Caco-2 (cell line): ENCODE measurements at regions not wholly inside any gene's neighbourhood (a gene's known extent, or its start where the extent isn't known, plus 50 kb on each side); places are given as distances from the start of the nearest gene placed in this dataset.

Experiments used
- BruUV-seq: library from RNA; stranded (reverse); fragments of 400-500 nt; replicated peaks from 2 replicates; lab custom pipeline; 2021; lab: Mats Ljungman, UMichigan
- CTCF ChIA-PET: fragments of 300-600 bp; sonication (Branson Sonifier 250); formaldehyde crosslinking; loops from one replicate; lab custom pipeline; 2022; ENCODE audit warnings: antibody characterized with exemption; lab: Charles Lee
- POLR2A ChIA-PET: fragments of 300-600 bp; sonication (Branson Sonifier 250); formaldehyde crosslinking; loops from one replicate; lab custom pipeline; 2022; ENCODE audit warnings: antibody characterized with exemption; lab: Charles Lee
- DNase-seq, 2 experiments: peaks; one replicate each; pipeline versions ENCODE4 v3.0.0 to v3.0.0-alpha.2; 2020 to 2022
- H3K27me3 ChIP-seq: replicated peaks from 2 replicates; pipeline ENCODE4 v1.6.0; 2011; ENCODE audit warnings: low read length; ENCODE audit not compliant: control insufficient read depth, insufficient read depth
- H3K36me3 ChIP-seq: 2 replicates; pipeline ENCODE4 v1.5.1; 2011; ENCODE audit warnings: low read length; ENCODE audit not compliant: control insufficient read depth, insufficient read depth
- H3K4me1 ChIP-seq: fragments of 250-450 bp; sonication (Bioruptor Pico); 2 replicates; pipeline ENCODE4 v1.5.1; 2020; ENCODE audit warnings: mild to moderate bottlenecking
- H3K4me3 ChIP-seq: 2 replicates; pipeline ENCODE4 v1.5.1; 2011; ENCODE audit warnings: low read depth, mild to moderate bottlenecking, control low read depth, low read length
- H3K9me3 ChIP-seq: fragments of 250-450 bp; sonication (Bioruptor Pico); 2 replicates; pipeline ENCODE4 v1.5.1; 2020; ENCODE audit warnings: mild to moderate bottlenecking, moderate library complexity
- H3K27ac Mint-ChIP-seq: one replicate; pipeline ENCODE4 v1.8.0; 2022; ENCODE audit warnings: mixed read lengths; ENCODE audit not compliant: unreplicated experiment
- H3K27me3 Mint-ChIP-seq: one replicate; pipeline ENCODE4 v1.8.0; 2022; ENCODE audit warnings: mixed read lengths; ENCODE audit not compliant: insufficient read depth, unreplicated experiment
- H3K36me3 Mint-ChIP-seq: one replicate; pipeline ENCODE4 v1.8.0; 2022; ENCODE audit warnings: mild to moderate bottlenecking, mixed read lengths; ENCODE audit not compliant: insufficient read depth, unreplicated experiment
- H3K4me1 Mint-ChIP-seq: one replicate; pipeline ENCODE4 v1.8.0; 2022; ENCODE audit warnings: low read depth, mixed read lengths; ENCODE audit not compliant: unreplicated experiment
- H3K4me3 Mint-ChIP-seq: one replicate; pipeline ENCODE4 v1.8.0; 2022; ENCODE audit warnings: mild to moderate bottlenecking, moderate library complexity, mixed read lengths; ENCODE audit not compliant: unreplicated experiment
- H3K9me3 Mint-ChIP-seq: one replicate; pipeline ENCODE4 v1.8.0; 2022; ENCODE audit warnings: mixed read lengths; ENCODE audit not compliant: unreplicated experiment
- CTCF ChIP-seq, 2 experiments: fragments of 200-600 bp in 1 of 2; IDR thresholded peaks; 1 replicate in 1 of 2; 2 replicates in 1 of 2; pipeline versions ENCODE4 v1.5.1 to v1.8.0; 2011 to 2022; ENCODE audit warnings: antibody characterized with exemption in 1 of 2, control low read depth in 1 of 2, inconsistent platforms in 1 of 2, low read depth in 1 of 2, low read length in 1 of 2, mild to moderate bottlenecking in 1 of 2, moderate library complexity in 1 of 2; ENCODE audit not compliant: insufficient read depth in 1 of 2, severe bottlenecking in 1 of 2, unreplicated experiment in 1 of 2
- intact Hi-C: fragments of 100-400 bp; cut with micrococcal nuclease; formaldehyde crosslinking; loops from one replicate; pipeline ENCODE4 v1.10.0; 2022; ENCODE audit not compliant: unreplicated experiment

GRCh38 chr13:87198371-87198770 lies 472.8 kb upstream of the SLITRK5 start:
- no peaks in the 10 kb centered on the region for H3K36me3 Mint-ChIP-seq
- ChIA-PET CTCF (no interaction called here), POLR2A (no interaction called here)
- no peak for DNase-seq
- no TSS peak for BruUV-seq
- intact Hi-C loops = no loop called here
- no peak overlapping the region for H3K27ac Mint-ChIP-seq
- no peak overlapping the region for H3K4me3 ChIP-seq
- no peaks in the 10 kb centered on the region for H3K4me1 Mint-ChIP-seq
- H3K27me3 ChIP-seq = no peaks in the 10 kb centered on the region
- peaks cover 2% of the 10 kb centered on the region for H3K27me3 Mint-ChIP-seq
- H3K4me3 Mint-ChIP-seq = no peak overlapping the region
- no peaks in the 10 kb centered on the region for H3K4me1 ChIP-seq
- no peak for TF ChIP-seq CTCF (IDR thresholded peaks at IDR 0.05; ENCODE audit: insufficient read depth in 1 of 2, low read depth in 1 of 2, low read length in 1 of 2, severe bottlenecking in 1 of 2, unreplicated experiment in 1 of 2)
- no peaks in the 10 kb centered on the region for H3K9me3 ChIP-seq
- H3K9me3 Mint-ChIP-seq = no peaks in the 10 kb centered on the region
- H3K36me3 ChIP-seq = no peaks in the 10 kb centered on the region

- Mint-ChIP-seq H3K27ac (no peak overlapping the region), H3K27me3 (no peaks in the 10 kb centered on the region), H3K4me3 (no peak overlapping the region), H3K9me3 (no peaks in the 10 kb centered on the region), H3K36me3 (no peaks in the 10 kb centered on the region), H3K4me1 (no peaks in the 10 kb centered on the region)
- no peak for TF ChIP-seq CTCF (IDR thresholded peaks at IDR 0.05; ENCODE audit: insufficient read depth in 1 of 2, low read depth in 1 of 2, low read length in 1 of 2, severe bottlenecking in 1 of 2, unreplicated experiment in 1 of 2)
- Histone ChIP-seq H3K36me3 (no peaks in the 10 kb centered on the region), H3K27me3 (no peaks in the 10 kb centered on the region), H3K9me3 (no peaks in the 10 kb centered on the region), H3K4me1 (no peaks in the 10 kb centered on the region), H3K4me3 (no peak overlapping the region)
- intact Hi-C loops = no loop called here
- DNase-seq = no peak
- CTCF ChIA-PET = interaction anchor here (0.7 kb wide), 1 partner anchor 68 kb away, joined by 3 read pairs; no protein-coding TSS in a partner anchor
- POLR2A ChIA-PET = no interaction called here
- BruUV-seq = no TSS peak
These were observed 464.5 kb upstream of the SLITRK5 start for GRCh38 chr13:87206708-87207107.

GRCh38 chr13:87207280-87208003 lies 463.7 kb upstream of the SLITRK5 start:
- no TSS peak for BruUV-seq
- no peak overlapping the region for H3K27ac Mint-ChIP-seq
- H3K9me3 Mint-ChIP-seq = no peaks in the 10 kb centered on the region
- H3K36me3 ChIP-seq = no peaks in the 10 kb centered on the region
- H3K4me3 ChIP-seq = no peak overlapping the region
- ChIA-PET CTCF (interaction anchor here (0.7 kb wide), 1 partner anchor 67 kb away, joined by 3 read pairs; no protein-coding TSS in a partner anchor), POLR2A (no interaction called here)
- H3K4me3 Mint-ChIP-seq = no peak overlapping the region
- no peaks in the 10 kb centered on the region for H3K4me1 Mint-ChIP-seq
- H3K9me3 ChIP-seq = no peaks in the 10 kb centered on the region
- TF ChIP-seq CTCF (IDR thresholded peaks at IDR 0.05; ENCODE audit: insufficient read depth in 1 of 2, low read depth in 1 of 2, low read length in 1 of 2, severe bottlenecking in 1 of 2, unreplicated experiment in 1 of 2) = no peak
- H3K27me3 Mint-ChIP-seq = no peaks in the 10 kb centered on the region
- H3K4me1 ChIP-seq = no peaks in the 10 kb centered on the region
- no peak for DNase-seq
- intact Hi-C loops = no loop called here
- no peaks in the 10 kb centered on the region for H3K36me3 Mint-ChIP-seq
- H3K27me3 ChIP-seq = no peaks in the 10 kb centered on the region
